ENCODE measurements at regions not wholly inside any gene's neighbourhood (a gene's known extent, or its start where the extent isn't known, plus 50 kb on each side); places are given as distances from the start of the nearest gene placed in this dataset.

DNA sequence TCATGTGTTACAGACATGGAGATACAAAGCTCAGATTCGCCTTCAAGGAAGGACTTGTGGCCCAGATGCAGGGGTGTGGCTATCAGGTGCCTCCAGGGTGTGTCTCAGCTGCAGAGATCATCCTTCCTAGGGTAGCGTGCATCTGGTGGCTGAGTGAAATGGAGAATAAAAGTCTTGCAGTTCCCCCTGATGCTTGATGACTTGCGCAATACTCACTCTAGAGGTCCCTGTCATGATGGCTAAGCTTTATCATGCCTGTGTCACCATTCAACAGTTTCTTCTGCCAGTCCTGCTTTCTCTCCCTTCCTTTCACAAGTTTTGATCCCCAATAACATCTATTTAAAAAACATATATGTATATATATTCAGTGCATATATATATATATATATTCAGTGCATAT, 228.1 kb downstream of the PAX1 start:
- Histone ChIP-seq H3K9me3 (ENCODE audit: control insufficient read depth, insufficient read depth, low read length) (no peaks in the 10 kb centered on the region), H3K9me2 (replicated peaks; ENCODE audit: control insufficient read depth, low read length) (no peaks in the 10 kb centered on the region), H3K4me1 (ENCODE audit: control insufficient read depth, low read length) (no peaks in the 10 kb centered on the region), H3K79me2 (ENCODE audit: control insufficient read depth, low read length) (no peaks in the 10 kb centered on the region), H3K36me3 (ENCODE audit: control insufficient read depth, low read length) (no peaks in the 10 kb centered on the region), H3K4me3 (ENCODE audit: low read length) (no peak overlapping the region), H3K27ac (ENCODE audit: low read depth, low read length) (no peak overlapping the region), H3K4me2 (ENCODE audit: low read length) (no peak overlapping the region), H3F3A (ENCODE audit: control insufficient read depth, insufficient read depth) (no peaks in the 10 kb centered on the region), H4K20me1 (ENCODE audit: control insufficient read depth, insufficient read depth, low read depth, low read length) (no peaks in the 10 kb centered on the region), H3K27me3 (ENCODE audit: control insufficient read depth, low read length) (no peaks in the 10 kb centered on the region)
- TF ChIP-seq EZH2phosphoT487 (IDR thresholded peaks at IDR 0.05; ENCODE audit: borderline replicate concordance, low read length) (no peak), CTCF (IDR thresholded peaks at IDR 0.05; ENCODE audit: low read depth, low read length, poor library complexity, severe bottlenecking) (no peak)

DNA sequence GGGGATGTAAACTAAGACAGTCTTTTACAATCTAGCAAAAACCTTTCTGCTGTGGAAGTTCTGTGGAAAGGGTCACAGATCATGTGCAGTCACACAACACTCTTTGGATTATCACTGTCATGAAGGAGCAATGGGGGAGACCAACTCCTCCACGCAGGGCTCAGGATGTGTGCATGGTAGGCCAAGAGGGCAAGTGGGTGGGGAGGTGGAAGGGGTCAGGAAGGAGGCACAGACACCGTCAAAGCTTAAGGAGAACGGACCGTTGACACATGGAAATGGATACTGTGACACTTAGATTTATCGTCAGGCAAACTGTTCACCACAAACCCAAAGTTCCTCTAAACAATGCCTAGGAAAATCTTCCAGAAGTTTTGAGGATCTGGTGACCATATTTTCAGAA, 215.8 kb downstream of the PAX1 start:
- no peaks in the 10 kb centered on the region for H3K4me1 ChIP-seq (ENCODE audit: control insufficient read depth, low read length)
- H3K36me3 ChIP-seq (ENCODE audit: control insufficient read depth, low read length): no peaks in the 10 kb centered on the region
- H3K79me2 ChIP-seq (ENCODE audit: control insufficient read depth, low read length): no peaks in the 10 kb centered on the region
- H4K20me1 ChIP-seq (ENCODE audit: control insufficient read depth, insufficient read depth, low read depth, low read length): no peaks in the 10 kb centered on the region
- no peaks in the 10 kb centered on the region for H3K27me3 ChIP-seq (ENCODE audit: control insufficient read depth, low read length)
- TF ChIP-seq EZH2phosphoT487 (IDR thresholded peaks at IDR 0.05; ENCODE audit: borderline replicate concordance, low read length) (no peak), CTCF (IDR thresholded peaks at IDR 0.05; ENCODE audit: low read depth, low read length, poor library complexity, severe bottlenecking) (no peak)
- no peak overlapping the region for H3K4me3 ChIP-seq (ENCODE audit: low read length)
- no peaks in the 10 kb centered on the region for H3K9me2 ChIP-seq (replicated peaks; ENCODE audit: control insufficient read depth, low read length)
- no peaks in the 10 kb centered on the region for H3F3A ChIP-seq (ENCODE audit: control insufficient read depth, insufficient read depth)
- no peak overlapping the region for H3K27ac ChIP-seq (ENCODE audit: low read depth, low read length)
- H3K4me2 ChIP-seq (ENCODE audit: low read length): no peak overlapping the region
- peaks cover 4% of the 10 kb centered on the region; the same call in 1 of the 2 replicates for H3K9me3 ChIP-seq (ENCODE audit: control insufficient read depth, insufficient read depth, low read length)

DNA sequence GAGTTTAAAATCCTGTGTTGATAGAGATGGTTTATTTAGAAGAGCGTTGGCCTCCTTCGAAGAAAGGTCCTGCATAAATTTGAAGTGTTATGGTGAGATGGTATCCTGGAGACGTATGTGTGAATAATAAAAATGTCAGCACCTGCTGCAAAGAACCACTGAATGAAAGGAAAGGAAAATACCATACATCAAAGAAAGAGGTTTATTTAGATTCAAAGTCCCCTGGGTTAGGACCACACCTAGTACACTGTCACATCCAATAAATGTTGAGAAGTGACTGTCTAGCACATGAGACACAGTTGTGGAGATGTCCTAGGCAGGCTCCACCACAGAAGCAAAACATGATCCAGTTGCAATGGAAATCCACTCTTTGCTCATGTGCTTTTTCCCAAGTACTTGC, 214.7 kb downstream of the PAX1 start:
- Histone ChIP-seq H3K9me2 (replicated peaks; ENCODE audit: control insufficient read depth, low read length) (no peaks in the 10 kb centered on the region), H3K27ac (ENCODE audit: low read depth, low read length) (no peak overlapping the region), H3K27me3 (ENCODE audit: control insufficient read depth, low read length) (no peaks in the 10 kb centered on the region), H3K36me3 (ENCODE audit: control insufficient read depth, low read length) (no peaks in the 10 kb centered on the region), H3K79me2 (ENCODE audit: control insufficient read depth, low read length) (no peaks in the 10 kb centered on the region), H3K4me2 (ENCODE audit: low read length) (no peak overlapping the region), H4K20me1 (ENCODE audit: control insufficient read depth, insufficient read depth, low read depth, low read length) (no peaks in the 10 kb centered on the region), H3K9me3 (ENCODE audit: control insufficient read depth, insufficient read depth, low read length) (peaks cover 2% of the 10 kb centered on the region; the same call in 1 of the 2 replicates), H3K4me1 (ENCODE audit: control insufficient read depth, low read length) (no peaks in the 10 kb centered on the region), H3F3A (ENCODE audit: control insufficient read depth, insufficient read depth) (no peaks in the 10 kb centered on the region), H3K4me3 (ENCODE audit: low read length) (no peak overlapping the region)
- TF ChIP-seq CTCF (IDR thresholded peaks at IDR 0.05; ENCODE audit: low read depth, low read length, poor library complexity, severe bottlenecking) (no peak), EZH2phosphoT487 (IDR thresholded peaks at IDR 0.05; ENCODE audit: borderline replicate concordance, low read length) (no peak)

GRCh38 chr20:21918398-21918797, 212.9 kb downstream of the PAX1 start:
- Histone ChIP-seq H3K4me2 (ENCODE audit: low read length) (no peak overlapping the region), H3K27ac (ENCODE audit: low read depth, low read length) (no peak overlapping the region), H3F3A (ENCODE audit: control insufficient read depth, insufficient read depth) (no peaks in the 10 kb centered on the region), H3K27me3 (ENCODE audit: control insufficient read depth, low read length) (no peaks in the 10 kb centered on the region), H3K4me3 (ENCODE audit: low read length) (no peak overlapping the region), H3K4me1 (ENCODE audit: control insufficient read depth, low read length) (no peaks in the 10 kb centered on the region), H3K9me2 (replicated peaks; ENCODE audit: control insufficient read depth, low read length) (no peaks in the 10 kb centered on the region), H4K20me1 (ENCODE audit: control insufficient read depth, insufficient read depth, low read depth, low read length) (no peaks in the 10 kb centered on the region), H3K79me2 (ENCODE audit: control insufficient read depth, low read length) (no peaks in the 10 kb centered on the region), H3K36me3 (ENCODE audit: control insufficient read depth, low read length) (no peaks in the 10 kb centered on the region), H3K9me3 (ENCODE audit: control insufficient read depth, insufficient read depth, low read length) (no peaks in the 10 kb centered on the region)
- no peak for TF ChIP-seq CTCF (IDR thresholded peaks at IDR 0.05; ENCODE audit: low read depth, low read length, poor library complexity, severe bottlenecking)
- TF ChIP-seq EZH2phosphoT487 (IDR thresholded peaks at IDR 0.05; ENCODE audit: borderline replicate concordance, low read length): no peak

Data from DOHH2 (cell line).